ENCODE measurements at regions not wholly inside any gene's neighbourhood (a gene's known extent, or its start where the extent isn't known, plus 50 kb on each side); places are given as distances from the start of the nearest gene placed in this dataset.

DNA sequence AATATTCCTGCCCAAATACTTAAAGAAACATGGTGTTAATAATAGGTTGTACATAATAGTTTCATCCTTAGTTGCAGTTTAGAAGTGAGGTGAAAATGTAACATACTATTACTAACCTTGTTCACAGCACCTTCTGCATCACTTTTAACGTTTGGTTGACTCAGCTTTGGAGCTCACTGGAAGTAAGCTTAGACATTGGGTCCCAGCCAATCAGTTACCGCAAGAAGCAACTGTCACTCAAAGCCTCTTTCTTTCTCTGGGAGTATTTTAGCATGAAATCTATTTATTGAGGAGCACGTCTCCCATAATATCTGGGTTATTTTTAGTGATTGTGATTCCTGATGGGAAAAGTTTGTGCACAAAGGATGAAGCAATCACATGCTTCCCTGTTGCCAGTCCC, 472.6 kb downstream of the SNAPC1 start:
- TF ChIP-seq FOXM1 (IDR thresholded peaks at IDR 0.05; ENCODE audit: borderline replicate concordance) (no peak), FOXK2 (IDR thresholded peaks at IDR 0.05) (no peak), BHLHE40 (IDR thresholded peaks at IDR 0.05; ENCODE audit: borderline replicate concordance) (no peak), ELF4 (IDR thresholded peaks at IDR 0.05) (no peak), SUZ12 (IDR thresholded peaks at IDR 0.05) (no peak), TARDBP (IDR thresholded peaks at IDR 0.05) (no peak), ZNF384 (IDR thresholded peaks at IDR 0.05) (no peak), CTBP1 (IDR thresholded peaks at IDR 0.05; ENCODE audit: borderline replicate concordance) (no peak), SP1 (IDR thresholded peaks at IDR 0.05) (no peak), HDGF (IDR thresholded peaks at IDR 0.05; ENCODE audit: borderline replicate concordance) (no peak)
- TF ChIP-seq, protein P1, sequence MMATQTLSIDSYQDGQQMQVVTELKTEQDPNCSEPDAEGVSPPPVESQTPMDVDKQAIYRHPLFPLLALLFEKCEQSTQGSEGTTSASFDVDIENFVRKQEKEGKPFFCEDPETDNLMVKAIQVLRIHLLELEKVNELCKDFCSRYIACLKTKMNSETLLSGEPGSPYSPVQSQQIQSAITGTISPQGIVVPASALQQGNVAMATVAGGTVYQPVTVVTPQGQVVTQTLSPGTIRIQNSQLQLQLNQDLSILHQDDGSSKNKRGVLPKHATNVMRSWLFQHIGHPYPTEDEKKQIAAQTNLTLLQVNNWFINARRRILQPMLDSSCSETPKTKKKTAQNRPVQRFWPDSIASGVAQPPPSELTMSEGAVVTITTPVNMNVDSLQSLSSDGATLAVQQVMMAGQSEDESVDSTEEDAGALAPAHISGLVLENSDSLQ (IDR thresholded peaks at IDR 0.05): no peak

Measured in HEK293T (cell line).